MG63 (cell line): ENCODE measurements at regions not wholly inside any gene's neighbourhood (a gene's known extent, or its start where the extent isn't known, plus 50 kb on each side); places are given as distances from the start of the nearest gene placed in this dataset.
"Not testable (repeated sequence)": the region's sequence is repeated elsewhere in the genome, so short reads cannot be mapped to it uniquely, and the experiment has no call there.

ENCODE experiments used
- DNase-seq: peaks from one replicate; pipeline ENCODE4 v3.0.0-alpha.2; 2020
- H3K27me3 ChIP-seq: fragments of 250-450 bp; sonication (Bioruptor Pico); 2 replicates; pipeline ENCODE4 v1.5.1; 2020; ENCODE audit warnings: mild to moderate bottlenecking, moderate library complexity
- H3K36me3 ChIP-seq: fragments of 250-450 bp; sonication (Bioruptor Pico); 2 replicates; pipeline ENCODE4 v1.5.1; 2020; ENCODE audit warnings: mild to moderate bottlenecking, moderate library complexity
- H3K4me3 ChIP-seq: fragments of 250-450 bp; sonication (Bioruptor Pico); 2 replicates; pipeline ENCODE4 v1.5.1; 2020; ENCODE audit warnings: mild to moderate bottlenecking, moderate library complexity
- H3K9me3 ChIP-seq: fragments of 250-450 bp; sonication (Bioruptor Pico); 2 replicates; pipeline ENCODE4 v1.5.1; 2020; ENCODE audit warnings: mild to moderate bottlenecking, moderate library complexity

GRCh38 chr1:117734403-117734802 is 128.6 kb downstream of the TENT5C start:
- Histone ChIP-seq H3K27me3 (no peaks in the 10 kb centered on the region), H3K9me3 (no peaks in the 10 kb centered on the region), H3K36me3 (no peaks in the 10 kb centered on the region), H3K4me3 (no peak overlapping the region)
- DNase-seq = no peak

GRCh38 chr1:117735045-117735992 is 129.5 kb downstream of the TENT5C start:
- no peaks in the 10 kb centered on the region for H3K27me3 ChIP-seq
- H3K9me3 ChIP-seq = no peaks in the 10 kb centered on the region
- no peaks in the 10 kb centered on the region for H3K36me3 ChIP-seq
- H3K4me3 ChIP-seq = peak overlapping the region; percentile 35
- DNase-seq = peak; percentile 52

- DNase-seq = no peak
- Histone ChIP-seq H3K9me3 (no peaks in the 10 kb centered on the region), H3K4me3 (no peak overlapping the region), H3K36me3 (no peaks in the 10 kb centered on the region), H3K27me3 (no peaks in the 10 kb centered on the region)
These were observed 133.7 kb downstream of the TENT5C start for GRCh38 chr1:117739504-117739903.

- no peaks in the 10 kb centered on the region for H3K9me3 ChIP-seq
- no peaks in the 10 kb centered on the region for H3K36me3 ChIP-seq
- no peaks in the 10 kb centered on the region for H3K27me3 ChIP-seq
- H3K4me3 ChIP-seq = no peak overlapping the region
- no peak for DNase-seq
These were observed 134.6 kb downstream of the TENT5C start for GRCh38 chr1:117740496-117740895.

- H3K27me3 ChIP-seq, H3K4me3 ChIP-seq, DNase-seq, H3K36me3 ChIP-seq, H3K9me3 ChIP-seq: not testable (repeated sequence)
These were observed 140.7 kb downstream of the TENT5C start for GRCh38 chr1:117746565-117746964.

- DNase-seq = no peak
- Histone ChIP-seq H3K4me3 (no peak overlapping the region), H3K36me3 (no peaks in the 10 kb centered on the region), H3K27me3 (no peaks in the 10 kb centered on the region), H3K9me3 (0 out of 2 replicates have a peak, but pooled peaks cover 10% of the 10 kb centered on the region)
These were observed 141.8 kb downstream of the TENT5C start for GRCh38 chr1:117747605-117748004.

GRCh38 chr1:117751321-117751720 is 145.5 kb downstream of the TENT5C start:
- DNase-seq = no peak
- 0 out of 2 replicates have a peak, but pooled peaks cover 10% of the 10 kb centered on the region for H3K9me3 ChIP-seq
- H3K36me3 ChIP-seq = no peaks in the 10 kb centered on the region
- H3K27me3 ChIP-seq = no peaks in the 10 kb centered on the region
- H3K4me3 ChIP-seq = no peak overlapping the region

- no peak overlapping the region for H3K4me3 ChIP-seq
- DNase-seq = no peak
- no peaks in the 10 kb centered on the region for H3K36me3 ChIP-seq
- 0 out of 2 replicates have a peak, but pooled peaks cover 6% of the 10 kb centered on the region for H3K9me3 ChIP-seq
- H3K27me3 ChIP-seq = no peaks in the 10 kb centered on the region
These were observed 146.8 kb downstream of the TENT5C start for GRCh38 chr1:117752661-117753060.

- H3K27me3 ChIP-seq = no peaks in the 10 kb centered on the region
- peak; percentile 21 for DNase-seq
- 0 out of 2 replicates have a peak, but pooled peaks cover 2% of the 10 kb centered on the region for H3K9me3 ChIP-seq
- H3K36me3 ChIP-seq = no peaks in the 10 kb centered on the region
- no peak overlapping the region for H3K4me3 ChIP-seq
These were observed 147.4 kb downstream of the TENT5C start for GRCh38 chr1:117753232-117753631.

GRCh38 chr1:117753652-117754051 is 147.8 kb downstream of the TENT5C start:
- Histone ChIP-seq H3K36me3 (no peaks in the 10 kb centered on the region), H3K4me3 (peak overlapping the region; percentile 11; the same call in 1 of the 2 replicates), H3K27me3 (no peaks in the 10 kb centered on the region), H3K9me3 (no peaks in the 10 kb centered on the region)
- peak; percentile 33 for DNase-seq

- no peaks in the 10 kb centered on the region for H3K27me3 ChIP-seq
- H3K9me3 ChIP-seq = no peaks in the 10 kb centered on the region
- no peaks in the 10 kb centered on the region for H3K36me3 ChIP-seq
- H3K4me3 ChIP-seq = peak overlapping the region; percentile 11; the same call in 1 of the 2 replicates
- peak; percentile 53 for DNase-seq
These were observed 148.5 kb downstream of the TENT5C start for GRCh38 chr1:117754061-117754969.

- peaks cover 10% of the 10 kb centered on the region for H3K9me3 ChIP-seq
- H3K36me3 ChIP-seq = no peaks in the 10 kb centered on the region
- H3K27me3 ChIP-seq = no peaks in the 10 kb centered on the region
- peak; percentile 82 for DNase-seq
- H3K4me3 ChIP-seq = no peak overlapping the region
These were observed 151.8 kb downstream of the TENT5C start for GRCh38 chr1:117757668-117758067.

- Histone ChIP-seq H3K36me3 (no peaks in the 10 kb centered on the region), H3K4me3 (peak overlapping the region; percentile 41), H3K9me3 (peaks cover 13% of the 10 kb centered on the region), H3K27me3 (no peaks in the 10 kb centered on the region)
- DNase-seq = peak; percentile 85
These were observed 152.8 kb downstream of the TENT5C start for GRCh38 chr1:117758444-117759316.

- Histone ChIP-seq H3K27me3 (no peaks in the 10 kb centered on the region), H3K9me3 (peaks cover 16% of the 10 kb centered on the region), H3K36me3 (no peaks in the 10 kb centered on the region), H3K4me3 (no peak overlapping the region)
- no peak for DNase-seq
These were observed 153.7 kb downstream of the TENT5C start for GRCh38 chr1:117759535-117759934.

- Histone ChIP-seq H3K4me3 (no peak overlapping the region), H3K36me3 (no peaks in the 10 kb centered on the region), H3K27me3 (no peaks in the 10 kb centered on the region), H3K9me3 (peaks cover 18% of the 10 kb centered on the region)
- DNase-seq = no peak
These were observed 154.2 kb downstream of the TENT5C start for GRCh38 chr1:117760069-117760468.

- no peak for DNase-seq
- H3K27me3 ChIP-seq = no peaks in the 10 kb centered on the region
- H3K9me3 ChIP-seq = peaks cover 18% of the 10 kb centered on the region
- no peaks in the 10 kb centered on the region for H3K36me3 ChIP-seq
- no peak overlapping the region for H3K4me3 ChIP-seq
These were observed 154.6 kb downstream of the TENT5C start for GRCh38 chr1:117760485-117760884.
